RWPE1 (cell line): ENCODE measurements at regions not wholly inside any gene's neighbourhood (a gene's known extent, or its start where the extent isn't known, plus 50 kb on each side); places are given as distances from the start of the nearest gene placed in this dataset.
"Not testable (repeated sequence)": the region's sequence is repeated elsewhere in the genome, so short reads cannot be mapped to it uniquely, and the experiment has no call there.

Experiments used
- CTCF ChIA-PET: fragments of 350-600 bp; sonication (Branson Sonifier 250); formaldehyde crosslinking; extraction: SDS; loops from one replicate; lab custom pipeline; 2021; lab: Yijun Ruan, JAX
- POLR2A ChIA-PET: fragments of 400-600 bp; formaldehyde crosslinking; extraction: SDS; loops from one replicate; lab custom pipeline; 2020; ENCODE audit warnings: antibody characterized with exemption; ENCODE audit not compliant: low non-redundant PET; lab: Yijun Ruan, JAX
- DNase-seq: peaks from one replicate; pipeline ENCODE4 v3.0.0; 2012; ENCODE audit warnings: low spot score
- H3K27ac ChIP-seq: fragments of 450-650 bp; 2 replicates; pipeline ENCODE4 v1.5.1; 2017

DNA sequence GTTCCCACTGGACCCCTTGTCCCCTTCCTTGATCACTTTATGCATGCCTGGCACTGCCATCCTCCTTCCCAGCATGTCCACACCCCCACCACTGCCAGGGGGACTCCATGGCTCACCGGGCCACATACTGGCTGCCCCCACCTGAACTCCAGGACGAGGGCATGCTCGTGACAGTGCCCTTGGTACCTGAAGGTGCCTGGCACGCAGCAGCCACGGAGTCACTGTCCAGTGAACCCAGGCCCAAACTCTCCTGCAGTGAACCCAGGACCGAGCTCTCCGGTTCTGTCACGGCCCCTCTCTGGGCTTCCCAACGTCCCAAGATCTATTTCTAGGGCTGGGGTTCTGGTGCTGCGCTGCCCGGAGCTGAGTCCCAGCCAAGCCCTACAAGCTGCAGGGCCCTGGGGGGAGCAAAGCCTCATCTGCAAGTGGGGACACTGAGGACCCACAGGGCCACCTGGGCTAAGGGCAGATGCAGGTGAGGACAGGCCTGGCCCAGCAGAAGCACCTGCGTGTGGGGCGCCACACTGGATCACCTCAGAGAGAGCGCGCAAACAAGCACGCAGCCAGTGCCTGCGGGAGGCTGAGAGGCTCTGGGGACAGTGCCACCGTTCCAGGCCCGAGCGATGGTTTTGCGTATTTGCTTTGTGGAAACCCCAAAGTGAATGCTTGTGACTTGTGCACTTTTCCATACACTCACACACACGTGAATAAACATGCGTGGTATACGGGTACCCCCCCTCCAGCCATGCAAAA, 5406.3 kb upstream of the TPTE start:
- DNase-seq, CTCF ChIA-PET, H3K27ac ChIP-seq, POLR2A ChIA-PET: not testable (repeated sequence)

DNA sequence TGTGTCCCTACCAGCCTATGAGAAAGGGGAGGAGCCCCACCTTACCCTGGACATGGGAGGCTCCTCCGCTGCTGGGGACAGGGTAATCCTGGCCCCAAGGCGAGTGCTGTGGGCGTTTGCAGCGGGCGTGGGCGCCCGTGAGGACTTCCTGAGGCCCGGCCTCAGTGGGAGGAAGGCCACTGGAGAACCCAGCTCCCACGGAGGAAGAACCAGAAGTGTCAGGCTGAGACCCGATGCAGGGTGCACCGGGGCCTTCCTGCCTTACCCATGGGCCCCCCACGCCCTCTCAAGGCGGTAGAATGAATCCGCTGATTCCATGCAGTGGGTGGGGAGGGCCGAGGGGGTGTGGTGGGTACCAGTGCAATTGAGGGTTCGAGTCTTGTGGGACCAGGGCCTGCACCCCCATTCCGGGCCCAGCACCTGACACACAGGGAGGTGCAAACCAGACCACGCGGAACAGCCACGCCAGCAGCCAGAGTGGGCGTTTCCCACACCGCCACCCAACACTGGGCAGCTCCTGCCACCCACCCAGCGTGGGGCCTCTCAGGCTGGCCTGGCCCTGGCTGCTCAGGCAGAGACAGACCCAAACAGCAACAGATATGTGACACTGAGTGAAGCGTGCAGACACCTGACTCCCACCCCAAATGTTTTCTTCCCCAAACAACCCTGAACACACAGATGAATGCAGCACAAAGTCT, 5405.6 kb upstream of the TPTE start:
- POLR2A ChIA-PET, CTCF ChIA-PET, H3K27ac ChIP-seq, DNase-seq: not testable (repeated sequence)

DNA sequence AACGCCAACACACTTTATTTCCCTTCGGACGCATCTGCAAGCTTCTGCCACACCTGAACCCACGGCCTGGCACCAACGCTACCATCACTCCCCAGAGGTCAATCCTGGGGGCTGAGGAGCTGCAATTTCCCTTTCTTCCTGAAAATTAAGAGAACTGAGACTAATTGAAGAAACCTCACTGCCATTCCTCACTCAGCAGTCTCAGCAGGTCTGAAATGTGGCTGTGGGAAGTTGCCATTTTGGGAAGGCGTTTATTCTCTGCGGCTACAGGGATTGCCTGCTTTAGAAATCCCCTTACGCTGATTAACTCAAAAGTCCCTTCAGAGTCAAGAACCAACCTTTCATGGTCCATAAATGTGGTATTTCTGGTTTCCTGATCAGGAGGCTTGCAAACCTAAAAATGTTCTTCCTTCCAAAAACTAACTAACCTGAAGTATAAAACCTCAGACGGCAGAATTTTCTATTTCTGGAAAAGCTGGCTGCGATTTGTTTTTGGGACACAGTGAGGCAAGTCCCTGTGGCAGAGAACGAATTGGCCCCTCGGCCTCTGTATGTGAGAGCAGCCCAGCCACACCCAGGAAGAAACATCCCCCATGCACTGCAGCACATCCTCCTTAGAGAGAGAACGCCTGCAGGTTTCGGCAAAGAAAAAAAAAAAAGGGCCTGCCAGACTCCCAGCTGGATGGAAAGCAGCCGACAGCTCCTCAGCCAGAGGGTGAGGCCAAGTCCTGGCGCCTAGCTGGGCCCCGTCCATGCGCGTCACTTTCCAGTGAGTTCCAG, 5404.8 kb upstream of the TPTE start:
- H3K27ac ChIP-seq, CTCF ChIA-PET, POLR2A ChIA-PET, DNase-seq: not testable (repeated sequence)

DNA sequence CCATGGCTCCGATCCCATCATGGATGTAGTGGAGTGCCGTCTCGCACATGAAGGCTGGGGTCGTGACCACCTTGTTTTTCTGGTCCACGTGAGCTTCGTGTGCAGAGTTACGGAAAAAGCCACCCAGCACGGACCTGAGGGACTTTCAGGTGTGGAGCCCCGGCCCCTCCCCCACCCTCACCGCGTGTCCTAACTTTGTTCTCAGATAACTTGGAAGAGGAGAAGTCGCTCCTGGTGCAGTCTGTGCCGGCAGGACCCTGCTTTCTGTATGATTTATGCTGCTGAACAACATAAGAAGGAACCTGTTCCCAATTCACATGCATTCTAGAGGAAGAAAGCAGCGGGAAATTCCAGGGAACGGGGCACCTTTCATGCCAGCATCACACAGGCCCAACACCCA, 5404.2 kb upstream of the TPTE start:
- DNase-seq, CTCF ChIA-PET, H3K27ac ChIP-seq, POLR2A ChIA-PET: not testable (repeated sequence)

DNA sequence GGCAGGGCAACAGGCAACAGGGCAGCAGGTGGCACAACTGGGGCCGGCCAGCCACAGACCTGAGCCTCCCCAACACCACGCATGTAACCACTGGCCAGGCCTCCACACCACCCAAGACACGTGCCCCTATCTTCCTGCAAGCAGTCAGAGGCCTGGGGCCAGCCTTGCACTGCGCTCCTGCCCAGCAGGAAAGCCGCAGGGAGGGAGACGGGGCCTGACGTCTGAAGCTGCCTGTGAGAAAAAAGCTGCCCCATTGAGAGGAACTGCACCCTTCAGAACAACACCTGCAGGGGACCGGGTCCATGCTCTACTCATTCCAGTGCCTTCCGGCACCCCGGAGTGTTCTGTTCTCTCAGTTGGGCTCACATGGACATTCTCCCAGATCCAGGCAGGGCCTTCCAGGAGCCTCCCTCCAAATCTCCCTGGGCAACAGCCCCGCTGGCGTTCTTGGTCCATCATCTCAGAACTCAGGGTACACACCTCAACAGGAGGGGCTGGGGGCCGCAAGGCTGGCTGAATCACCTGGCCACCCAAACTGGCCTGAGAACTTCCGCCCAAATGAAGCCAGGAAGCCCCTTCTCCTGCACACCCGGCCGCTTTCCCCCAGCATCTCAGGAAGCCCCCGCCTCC, 5403.6 kb upstream of the TPTE start:
- H3K27ac ChIP-seq, DNase-seq, CTCF ChIA-PET, POLR2A ChIA-PET: not testable (repeated sequence)

DNA sequence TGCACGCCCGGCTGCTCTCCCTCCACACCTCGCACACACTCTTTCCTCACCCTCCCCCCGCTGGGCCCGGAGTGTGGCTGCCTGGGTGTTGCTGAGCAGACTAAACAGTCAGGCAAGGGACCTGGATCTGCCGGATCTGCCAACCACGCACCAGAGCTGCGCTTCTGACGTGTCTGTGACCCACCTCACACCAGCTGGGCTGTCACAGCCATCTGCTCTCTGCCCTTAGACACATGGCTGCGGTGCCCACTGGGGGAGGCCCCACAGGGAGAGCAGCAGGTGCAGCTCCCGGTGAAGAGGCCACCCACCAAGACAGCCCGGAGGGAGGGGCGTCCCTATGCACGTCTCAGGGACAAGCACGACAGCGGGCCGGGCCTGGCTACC, 5403.1 kb upstream of the TPTE start:
- DNase-seq, POLR2A ChIA-PET: not testable (repeated sequence)

DNA sequence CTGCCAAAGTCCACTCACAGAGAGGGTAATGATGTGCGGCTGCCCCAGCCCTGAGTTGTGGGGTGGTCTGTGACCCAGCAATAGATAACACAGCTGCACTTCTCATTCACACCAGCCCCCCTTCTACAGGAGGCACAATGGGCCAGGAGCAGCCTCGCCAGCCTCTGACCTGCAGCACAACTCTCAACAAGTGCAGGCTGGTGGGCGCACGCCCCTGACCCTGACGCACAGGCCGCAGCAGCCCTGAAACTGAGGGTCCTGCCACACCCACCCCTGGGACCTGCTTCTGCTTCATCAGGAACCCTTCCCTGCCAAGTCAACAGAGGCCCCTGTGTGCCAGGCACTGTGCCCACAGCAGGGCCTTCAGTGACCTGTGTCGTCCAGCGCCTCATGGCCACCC, 5402.2 kb upstream of the TPTE start:
- CTCF ChIA-PET, POLR2A ChIA-PET, DNase-seq, H3K27ac ChIP-seq: not testable (repeated sequence)

More for the DNA sequence above, 5403.1 kb upstream of the TPTE start:
- H3K27ac ChIP-seq, CTCF ChIA-PET: not testable (repeated sequence)

DNA sequence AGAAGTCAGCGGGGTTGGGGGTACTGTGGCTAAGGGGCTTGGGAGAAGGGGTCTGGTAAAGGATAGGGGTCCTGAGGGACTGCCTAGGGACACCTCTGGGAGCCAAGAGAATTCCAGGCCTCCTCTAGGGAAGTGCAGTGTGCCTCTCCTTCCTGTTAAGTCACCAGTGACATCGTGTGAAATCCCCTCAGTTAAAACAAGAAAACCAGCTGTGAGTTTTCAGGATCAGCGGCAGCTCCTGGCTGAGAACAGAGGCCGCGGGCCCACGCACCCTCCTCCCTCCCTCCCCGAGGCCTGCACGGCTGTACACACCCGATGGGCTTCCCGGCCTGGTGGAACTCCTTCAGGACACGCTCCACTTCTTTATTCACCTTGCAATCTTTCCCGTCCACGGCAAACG, 5400.0 kb upstream of the TPTE start:
- DNase-seq, H3K27ac ChIP-seq, CTCF ChIA-PET, POLR2A ChIA-PET: not testable (repeated sequence)

DNA sequence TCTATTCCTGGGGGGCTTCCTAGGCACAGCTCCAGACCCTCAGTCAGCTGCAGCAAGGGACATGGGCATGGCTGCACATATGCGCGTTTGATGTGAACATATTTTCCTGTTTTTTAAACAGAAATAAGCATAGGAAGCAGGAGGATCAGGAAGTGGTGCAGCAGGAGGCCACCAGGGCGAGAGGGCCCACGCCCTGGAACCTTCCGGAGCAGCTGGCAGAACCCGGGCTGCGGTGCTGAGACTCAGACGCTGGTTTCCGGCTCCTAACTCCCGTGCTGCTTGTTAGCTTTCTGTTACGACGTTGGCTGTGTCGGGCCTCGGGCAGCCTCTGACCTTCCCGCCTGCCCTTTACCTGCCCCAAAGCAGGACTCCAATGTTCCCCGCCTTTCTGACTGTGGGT, 5399.5 kb upstream of the TPTE start:
- POLR2A ChIA-PET, CTCF ChIA-PET, H3K27ac ChIP-seq, DNase-seq: not testable (repeated sequence)

DNA sequence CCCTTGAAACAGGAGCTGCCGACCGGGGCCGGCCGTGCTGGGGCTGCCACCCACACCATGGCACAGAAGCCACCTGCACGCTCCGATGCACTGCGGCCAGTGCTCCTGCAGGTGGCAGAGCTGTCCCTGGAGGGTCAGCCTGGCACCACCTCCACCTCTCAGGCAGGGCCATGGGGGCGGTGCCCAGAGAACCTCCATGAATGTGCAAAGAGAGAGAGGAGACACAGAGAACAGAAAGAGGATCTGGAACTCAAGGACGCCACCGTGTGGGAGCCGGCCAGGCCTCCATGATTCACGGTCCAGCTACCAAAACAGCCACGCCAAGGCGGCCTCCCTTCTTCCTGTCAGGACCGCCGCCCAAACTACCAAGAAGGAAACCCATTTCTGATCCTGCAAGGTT, 5397.7 kb upstream of the TPTE start:
- DNase-seq, H3K27ac ChIP-seq, POLR2A ChIA-PET, CTCF ChIA-PET: not testable (repeated sequence)

DNA sequence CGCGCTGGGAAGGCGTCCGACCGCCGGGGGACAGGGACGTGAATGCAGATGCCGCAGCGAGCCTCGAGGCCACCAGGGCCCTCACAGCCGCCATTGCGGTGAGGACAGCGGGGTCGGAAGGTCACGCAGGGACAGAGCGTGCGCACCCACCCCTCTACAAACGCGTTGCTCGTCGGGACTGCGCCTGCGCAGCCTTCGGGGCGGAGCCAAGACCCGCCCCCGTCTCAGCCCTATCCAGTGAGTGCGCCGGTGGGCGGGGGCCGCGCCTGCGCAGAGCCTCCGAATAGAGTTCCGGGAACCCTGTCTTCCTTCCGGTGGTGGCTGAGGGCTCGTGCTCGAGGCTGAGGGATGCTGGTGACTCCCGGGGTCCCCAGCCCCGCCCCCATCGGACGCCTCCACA, 5393.1 kb upstream of the TPTE start:
- POLR2A ChIA-PET, H3K27ac ChIP-seq, CTCF ChIA-PET, DNase-seq: not testable (repeated sequence)

DNA sequence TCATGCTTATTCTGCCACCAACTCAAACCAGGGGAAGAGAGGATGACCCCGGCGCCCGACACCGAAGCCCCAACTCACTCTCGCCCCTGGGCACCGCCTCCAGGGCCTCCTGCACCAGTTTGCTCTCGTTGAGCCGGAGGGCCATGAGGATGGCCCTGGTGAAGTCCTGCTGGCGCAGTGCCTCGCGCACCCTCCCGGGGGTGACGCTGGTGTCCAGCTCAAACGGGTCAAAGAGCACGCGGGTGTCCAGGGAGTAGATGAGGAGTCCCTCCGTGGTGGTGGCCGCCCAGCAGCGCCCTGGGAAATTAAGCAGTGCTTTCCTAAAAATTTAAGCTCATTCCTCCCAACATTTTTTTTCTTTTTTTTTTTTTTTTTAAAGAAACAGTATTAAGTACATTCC, 5387.6 kb upstream of the TPTE start:
- POLR2A ChIA-PET, H3K27ac ChIP-seq, DNase-seq, CTCF ChIA-PET: not testable (repeated sequence)

DNA sequence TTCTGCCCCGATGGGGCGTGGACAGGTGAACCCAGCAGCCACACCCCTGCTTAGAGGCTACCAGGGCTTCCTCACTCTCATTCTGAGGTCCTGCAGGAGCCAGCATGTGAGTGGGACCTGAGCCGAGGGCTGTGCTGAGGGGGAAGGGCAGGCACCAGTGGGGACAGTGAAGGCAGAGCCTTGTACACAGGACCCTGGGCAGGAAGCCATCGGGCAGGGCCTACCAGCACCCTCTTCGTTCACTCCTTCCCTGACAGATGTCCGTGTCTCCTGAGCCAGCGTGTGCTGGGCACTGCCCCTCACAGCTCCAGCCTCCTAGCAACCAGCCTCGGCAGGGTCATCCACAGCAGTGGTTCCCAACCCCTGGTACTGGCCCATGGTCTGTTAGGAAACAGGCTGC, 5385.0 kb upstream of the TPTE start:
- H3K27ac ChIP-seq, POLR2A ChIA-PET, CTCF ChIA-PET, DNase-seq: not testable (repeated sequence)

DNA sequence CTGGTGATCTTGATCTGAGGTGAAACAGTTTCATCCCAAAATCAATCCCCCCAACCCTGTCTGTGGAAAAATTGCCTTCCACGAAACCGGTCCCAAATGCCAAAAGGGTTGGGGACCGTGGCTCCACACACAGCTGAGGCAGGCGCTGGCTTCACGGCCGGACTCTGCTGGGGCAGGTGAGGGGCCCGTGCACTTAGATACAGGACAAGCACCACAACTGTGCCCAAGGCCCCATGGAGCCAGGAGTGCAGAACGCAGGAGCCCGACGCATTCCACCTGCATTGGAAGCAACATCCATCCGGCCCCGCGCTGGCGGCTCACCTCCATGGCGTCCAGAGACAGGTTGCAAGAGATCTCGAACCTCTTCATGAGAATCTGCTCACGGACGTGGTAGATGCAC, 5384.4 kb upstream of the TPTE start:
- CTCF ChIA-PET, DNase-seq, H3K27ac ChIP-seq, POLR2A ChIA-PET: not testable (repeated sequence)

DNA sequence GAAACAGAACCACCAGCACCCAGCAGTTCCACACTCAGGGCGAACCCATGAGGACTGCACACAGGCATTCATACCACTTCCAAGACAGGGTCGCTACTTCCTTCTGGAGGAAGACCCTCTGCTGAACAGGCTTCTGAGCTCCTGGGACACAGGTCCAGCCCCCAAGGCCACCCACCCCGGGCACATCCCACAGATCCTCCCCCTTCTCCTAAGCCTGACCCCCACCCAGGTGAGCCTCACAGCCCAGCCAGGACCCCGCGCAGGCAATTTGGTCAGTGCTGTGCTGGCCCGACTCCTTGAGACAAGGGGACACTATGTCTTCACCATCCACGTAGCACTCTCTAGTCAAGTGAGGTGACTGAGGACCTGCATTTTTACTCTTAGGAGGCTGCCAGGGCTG, 5382.7 kb upstream of the TPTE start:
- CTCF ChIA-PET, POLR2A ChIA-PET, H3K27ac ChIP-seq, DNase-seq: not testable (repeated sequence)

DNA sequence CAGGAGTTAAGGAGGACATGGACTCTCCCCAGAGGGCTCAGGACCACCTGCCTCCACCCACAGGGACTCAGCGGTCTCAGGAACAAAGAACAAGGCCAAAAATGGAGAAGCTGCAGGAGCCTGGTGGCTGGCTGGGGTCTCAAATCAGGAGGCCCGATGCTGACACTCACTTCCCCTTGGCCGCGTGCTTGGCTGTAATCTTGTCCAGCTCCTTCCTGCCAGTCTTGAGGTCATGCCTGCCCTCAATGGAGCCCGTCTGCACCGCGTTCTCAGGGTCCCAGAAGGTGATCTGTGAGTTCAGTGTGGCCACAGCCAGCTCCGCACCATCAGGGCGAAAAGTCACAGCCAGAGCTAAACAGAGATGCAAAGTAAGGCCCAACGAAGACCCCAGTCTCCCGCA, 5381.9 kb upstream of the TPTE start:
- H3K27ac ChIP-seq, CTCF ChIA-PET, POLR2A ChIA-PET, DNase-seq: not testable (repeated sequence)

DNA sequence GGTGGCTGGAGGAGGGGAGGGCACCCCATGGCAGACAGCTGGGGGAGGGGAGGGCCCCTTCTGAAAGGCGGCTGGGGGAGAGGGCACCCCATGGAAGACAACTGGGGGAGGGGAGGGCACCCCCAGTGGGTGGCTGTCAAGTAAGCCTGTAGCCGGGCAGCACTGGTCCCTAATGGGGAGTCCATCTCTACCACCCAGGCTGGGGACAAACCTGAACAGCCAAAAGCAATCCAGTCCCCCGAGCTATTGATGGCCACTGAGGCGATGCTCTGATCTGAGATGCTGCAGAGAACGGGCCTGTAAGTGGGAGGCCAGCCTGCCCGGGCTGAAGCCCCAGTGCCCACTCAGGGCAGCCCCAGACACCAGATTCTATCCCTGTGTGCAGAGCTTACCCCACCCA, 5378.4 kb upstream of the TPTE start:
- DNase-seq, CTCF ChIA-PET, H3K27ac ChIP-seq, POLR2A ChIA-PET: not testable (repeated sequence)
